ENCODE measurements at regions not wholly inside any gene's neighbourhood (a gene's known extent, or its start where the extent isn't known, plus 50 kb on each side); places are given as distances from the start of the nearest gene placed in this dataset.

DNA sequence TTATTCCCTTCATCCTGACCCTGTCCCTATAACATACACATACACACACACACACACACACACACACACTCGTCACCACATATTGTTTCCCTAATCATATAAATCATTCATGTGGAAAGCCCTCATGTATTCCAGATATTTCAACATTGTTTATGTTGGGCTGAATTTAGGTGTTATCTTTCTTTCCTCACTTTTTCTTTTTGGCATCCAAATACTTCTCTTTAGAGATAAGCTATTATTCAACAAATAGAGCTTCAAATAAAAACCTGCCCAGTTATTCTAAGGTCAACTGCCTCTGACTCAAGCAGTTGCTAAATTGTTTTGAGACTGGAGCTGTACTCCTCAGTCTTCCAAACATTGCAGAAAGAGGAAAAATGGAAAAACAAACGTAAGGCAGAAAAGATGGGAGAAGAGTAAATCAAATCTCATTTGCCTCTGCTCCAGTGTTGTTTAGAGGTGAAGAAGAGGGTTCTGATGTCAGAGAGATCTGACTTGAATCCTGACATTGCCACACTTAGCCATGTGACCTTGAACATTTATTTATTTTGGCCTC, 215.7 kb downstream of the GAS1 start:
- DNase-seq (ENCODE audit: low spot score): no peak
- TF ChIP-seq, protein P1, sequence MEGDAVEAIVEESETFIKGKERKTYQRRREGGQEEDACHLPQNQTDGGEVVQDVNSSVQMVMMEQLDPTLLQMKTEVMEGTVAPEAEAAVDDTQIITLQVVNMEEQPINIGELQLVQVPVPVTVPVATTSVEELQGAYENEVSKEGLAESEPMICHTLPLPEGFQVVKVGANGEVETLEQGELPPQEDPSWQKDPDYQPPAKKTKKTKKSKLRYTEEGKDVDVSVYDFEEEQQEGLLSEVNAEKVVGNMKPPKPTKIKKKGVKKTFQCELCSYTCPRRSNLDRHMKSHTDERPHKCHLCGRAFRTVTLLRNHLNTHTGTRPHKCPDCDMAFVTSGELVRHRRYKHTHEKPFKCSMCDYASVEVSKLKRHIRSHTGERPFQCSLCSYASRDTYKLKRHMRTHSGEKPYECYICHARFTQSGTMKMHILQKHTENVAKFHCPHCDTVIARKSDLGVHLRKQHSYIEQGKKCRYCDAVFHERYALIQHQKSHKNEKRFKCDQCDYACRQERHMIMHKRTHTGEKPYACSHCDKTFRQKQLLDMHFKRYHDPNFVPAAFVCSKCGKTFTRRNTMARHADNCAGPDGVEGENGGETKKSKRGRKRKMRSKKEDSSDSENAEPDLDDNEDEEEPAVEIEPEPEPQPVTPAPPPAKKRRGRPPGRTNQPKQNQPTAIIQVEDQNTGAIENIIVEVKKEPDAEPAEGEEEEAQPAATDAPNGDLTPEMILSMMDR (IDR thresholded peaks at IDR 0.05; ENCODE audit: extremely low read depth, missing control alignments): no peak

DNA sequence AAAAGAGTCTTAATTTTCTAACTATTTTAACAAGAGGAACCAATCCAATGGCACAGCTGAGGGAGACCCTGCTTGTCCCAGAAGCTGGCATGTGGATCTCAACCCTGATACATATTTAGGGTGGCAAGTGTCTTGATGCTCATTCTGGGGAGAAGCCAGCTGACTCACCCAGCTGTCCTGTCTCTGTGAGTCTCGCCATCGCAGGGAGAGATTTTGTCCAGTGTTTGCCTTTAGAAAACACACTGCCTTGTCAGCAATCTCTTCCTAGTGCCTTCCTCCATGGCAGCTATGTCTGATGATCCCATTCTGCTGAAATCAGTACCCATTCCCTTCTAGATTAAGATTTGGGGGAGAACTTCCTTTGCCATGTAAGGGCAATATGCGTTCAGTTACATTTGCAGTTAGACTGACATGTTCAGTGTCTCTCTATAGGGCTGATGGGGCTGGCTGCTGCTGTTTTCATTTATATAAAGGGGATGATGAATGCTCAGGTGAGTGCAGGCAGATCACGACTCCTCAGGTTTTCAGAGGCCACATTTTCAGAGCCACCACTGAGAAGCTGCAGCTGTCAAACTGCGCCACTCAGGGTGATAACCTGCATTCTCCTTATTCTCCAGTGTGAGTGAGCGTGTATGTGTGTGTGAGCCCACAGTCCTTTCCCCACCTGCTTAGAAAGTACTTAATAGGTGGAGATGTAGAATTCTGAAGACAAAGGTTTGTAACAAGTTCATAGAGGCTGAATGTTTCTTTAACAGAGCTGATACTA, 217.0 kb downstream of the GAS1 start:
- no peak for DNase-seq (ENCODE audit: low spot score)
- TF ChIP-seq, protein P1 (IDR thresholded peaks at IDR 0.05; ENCODE audit: extremely low read depth, missing control alignments): no peak

DNA sequence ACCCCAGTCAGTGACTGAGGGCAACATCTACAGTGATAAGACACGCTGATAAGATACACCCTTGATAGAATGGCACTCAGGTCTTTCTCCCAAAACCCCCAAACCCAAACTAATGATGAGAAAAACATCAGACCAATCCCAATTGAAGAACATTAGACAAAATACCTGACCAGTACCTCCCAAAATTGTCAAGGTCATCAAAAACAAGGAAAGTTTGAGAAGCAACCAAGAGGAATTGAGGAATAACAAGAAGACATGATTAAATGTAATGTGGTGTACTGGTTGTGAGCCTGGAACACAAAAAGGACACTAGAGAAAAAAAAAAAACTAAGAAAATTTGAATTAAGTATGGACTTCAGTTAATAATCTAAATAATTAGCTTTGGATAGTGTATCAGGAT, 222.8 kb downstream of the GAS1 start:
- no peak for DNase-seq (ENCODE audit: low spot score)
- TF ChIP-seq, protein P1 (IDR thresholded peaks at IDR 0.05; ENCODE audit: extremely low read depth, missing control alignments): no peak

DNA sequence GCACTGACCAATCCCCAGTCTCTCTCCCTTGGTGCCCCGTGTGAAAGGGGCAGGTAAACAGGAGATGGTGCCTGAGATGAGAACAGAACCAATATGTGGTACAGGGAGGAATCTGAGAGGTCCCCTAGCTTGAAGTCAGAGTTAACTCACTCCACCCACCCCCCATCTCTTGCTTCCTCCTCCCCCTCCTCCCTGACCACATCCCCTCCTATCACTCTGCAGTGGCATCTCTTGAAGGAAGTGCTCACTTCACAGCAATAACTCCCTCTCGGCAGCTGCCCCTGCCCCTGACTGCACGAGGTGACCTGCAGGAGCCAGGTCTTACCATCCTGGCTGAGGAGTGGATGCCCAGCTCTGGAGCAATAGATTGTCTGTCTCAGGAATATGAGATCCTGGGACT, 224.0 kb downstream of the GAS1 start:
- DNase-seq (ENCODE audit: low spot score): no peak
- TF ChIP-seq, protein P1 (IDR thresholded peaks at IDR 0.05; ENCODE audit: extremely low read depth, missing control alignments): no peak

DNA sequence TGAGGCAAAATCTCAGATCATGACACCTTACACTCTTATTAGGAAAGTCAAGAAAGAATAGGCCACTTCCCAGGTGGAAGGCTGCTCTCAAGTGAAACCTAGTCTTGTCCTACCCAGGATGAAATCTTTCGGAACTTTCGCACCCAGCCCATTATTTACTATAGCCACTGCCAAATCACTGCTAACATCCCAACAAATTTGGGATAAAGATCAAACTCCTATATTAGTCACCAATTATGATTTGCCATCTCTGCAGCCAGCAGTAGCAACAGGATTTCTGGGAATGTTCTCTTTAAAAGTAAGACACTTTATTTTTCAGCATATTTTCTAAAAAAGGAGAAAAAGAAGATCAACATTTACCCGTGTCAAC, 224.6 kb downstream of the GAS1 start:
- TF ChIP-seq, protein P1 (IDR thresholded peaks at IDR 0.05; ENCODE audit: extremely low read depth, missing control alignments): no peak
- DNase-seq (ENCODE audit: low spot score): no peak

DNA sequence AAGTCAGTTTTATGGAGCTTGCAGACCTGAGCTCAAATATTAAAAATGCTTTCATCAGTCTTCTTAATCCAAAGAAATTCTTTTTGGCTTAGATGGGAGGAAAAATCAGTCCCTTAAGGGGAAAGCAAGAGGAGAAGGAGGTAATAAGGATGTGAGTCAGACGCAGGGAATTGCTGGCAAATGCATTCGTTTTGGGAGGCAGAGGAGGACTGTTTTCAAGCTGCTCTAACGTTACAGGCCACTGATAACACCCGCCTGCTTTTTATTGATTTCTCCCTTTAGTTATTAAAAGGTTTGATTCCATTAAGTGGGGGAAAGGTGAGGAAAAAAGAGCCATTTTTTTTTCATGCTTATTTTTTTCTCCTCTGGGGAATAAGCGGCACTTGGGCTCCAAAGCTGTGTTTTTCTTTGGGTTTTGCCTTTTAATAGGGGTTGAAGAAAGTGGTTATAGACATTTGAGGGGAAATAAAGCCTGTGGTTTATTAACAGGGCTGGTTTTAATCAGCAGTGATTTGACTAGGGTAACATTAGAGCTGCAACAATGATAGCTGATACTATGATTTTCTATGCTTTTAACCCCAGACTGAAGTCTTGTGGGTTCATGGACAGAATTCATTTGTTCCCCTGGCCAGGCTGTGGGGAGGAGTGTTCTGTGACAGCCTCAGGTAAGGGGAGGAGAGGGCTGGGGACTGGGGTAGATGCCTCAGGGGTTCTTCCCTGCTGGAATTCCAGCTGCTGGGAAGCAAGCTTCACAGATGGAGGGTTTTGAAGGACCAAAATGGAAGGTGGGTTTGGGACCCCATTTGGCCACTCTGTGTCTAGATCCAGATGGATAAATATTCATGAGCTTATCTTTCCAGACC, 225.2 kb downstream of the GAS1 start:
- TF ChIP-seq, protein P1 (IDR thresholded peaks at IDR 0.05; ENCODE audit: extremely low read depth, missing control alignments): no peak
- DNase-seq (ENCODE audit: low spot score): no peak

DNA sequence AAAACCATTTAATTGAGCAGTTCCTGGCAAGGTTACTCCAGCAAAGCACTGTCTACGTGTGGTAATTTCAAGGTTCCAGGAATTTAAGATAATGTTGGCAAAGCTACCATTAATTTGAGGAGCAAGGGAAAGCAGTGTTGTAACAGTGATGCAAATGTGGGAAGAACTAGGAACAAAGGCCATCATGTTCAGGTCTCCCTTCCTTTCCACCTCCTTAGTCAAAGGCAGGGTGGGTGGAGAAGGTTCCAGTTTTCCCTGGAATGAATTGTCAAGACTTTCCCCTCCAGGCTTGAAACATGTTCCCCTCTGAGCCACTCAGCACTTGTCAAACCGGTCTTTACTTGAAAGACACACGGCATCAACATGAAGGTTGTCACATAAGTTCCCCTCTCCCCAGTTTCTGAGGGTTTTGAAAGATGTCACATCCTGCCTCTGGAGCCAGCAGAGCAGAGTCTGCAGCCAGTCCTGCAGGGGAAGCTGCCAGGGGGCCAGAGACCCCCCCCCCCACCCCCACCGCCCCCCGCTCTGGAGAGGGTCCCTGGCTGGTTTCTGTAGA, 226.0 kb downstream of the GAS1 start:
- TF ChIP-seq, protein P1 (IDR thresholded peaks at IDR 0.05; ENCODE audit: extremely low read depth, missing control alignments): no peak
- no peak for DNase-seq (ENCODE audit: low spot score)

Data from GM20000 (cell line).